GM12891 (cell line): ENCODE measurements at regions not wholly inside any gene's neighbourhood (a gene's known extent, or its start where the extent isn't known, plus 50 kb on each side); places are given as distances from the start of the nearest gene placed in this dataset.
"Not testable (repeated sequence)": the region's sequence is repeated elsewhere in the genome, so short reads cannot be mapped to it uniquely, and the experiment has no call there.

Experiments used
- DNase-seq: peaks from one replicate; pipeline ENCODE4 v3.0.0; 2011; ENCODE audit warnings: low spot score; ENCODE audit not compliant: insufficient read length
- FAIRE-seq: peaks from 2 replicates; lab custom pipeline; 2011; peaks lifted over from hg19 to GRCh38; lab: Jason Lieb, UNC
- PAX5 ChIP-seq: IDR thresholded peaks from 2 replicates; pipeline ENCODE4 v1.6.1; 2011; ENCODE audit warnings: low read length, moderate library complexity, mild to moderate bottlenecking; ENCODE audit not compliant: insufficient read depth, severe bottlenecking
- POLR2A ChIP-seq: IDR thresholded peaks from 2 replicates; pipeline ENCODE4 v1.6.1; 2011; ENCODE audit warnings: low read depth, low read length, control low read depth
- POLR2AphosphoS5 ChIP-seq: IDR thresholded peaks from 2 replicates; pipeline ENCODE4 v1.6.1; 2011; ENCODE audit warnings: low read depth, low read length, control low read depth
- POU2F2 ChIP-seq: IDR thresholded peaks from 2 replicates; pipeline ENCODE4 v1.6.1; 2011; ENCODE audit warnings: low read depth, mild to moderate bottlenecking, control low read depth, low read length, moderate library complexity
- SPI1 ChIP-seq: IDR thresholded peaks from 2 replicates; pipeline ENCODE4 v1.6.1; 2011; ENCODE audit warnings: low read depth, low read length, control low read depth
- TAF1 ChIP-seq: IDR thresholded peaks from 2 replicates; pipeline ENCODE4 v1.6.1; 2011; ENCODE audit warnings: low read depth, low read length, control low read depth

- not testable (repeated sequence) for DNase-seq, FAIRE-seq
Observed at GRCh38 chr1:144140243-144140642, 168.5 kb upstream of the FAM72C start.

- not testable (repeated sequence) for FAIRE-seq, DNase-seq
Observed at GRCh38 chr1:144105006-144105405, 133.2 kb upstream of the FAM72C start.

- not testable (repeated sequence) for FAIRE-seq
- peak; percentile 11 for DNase-seq
Observed at GRCh38 chr1:144104000-144104677, 132.4 kb upstream of the FAM72C start.

DNA sequence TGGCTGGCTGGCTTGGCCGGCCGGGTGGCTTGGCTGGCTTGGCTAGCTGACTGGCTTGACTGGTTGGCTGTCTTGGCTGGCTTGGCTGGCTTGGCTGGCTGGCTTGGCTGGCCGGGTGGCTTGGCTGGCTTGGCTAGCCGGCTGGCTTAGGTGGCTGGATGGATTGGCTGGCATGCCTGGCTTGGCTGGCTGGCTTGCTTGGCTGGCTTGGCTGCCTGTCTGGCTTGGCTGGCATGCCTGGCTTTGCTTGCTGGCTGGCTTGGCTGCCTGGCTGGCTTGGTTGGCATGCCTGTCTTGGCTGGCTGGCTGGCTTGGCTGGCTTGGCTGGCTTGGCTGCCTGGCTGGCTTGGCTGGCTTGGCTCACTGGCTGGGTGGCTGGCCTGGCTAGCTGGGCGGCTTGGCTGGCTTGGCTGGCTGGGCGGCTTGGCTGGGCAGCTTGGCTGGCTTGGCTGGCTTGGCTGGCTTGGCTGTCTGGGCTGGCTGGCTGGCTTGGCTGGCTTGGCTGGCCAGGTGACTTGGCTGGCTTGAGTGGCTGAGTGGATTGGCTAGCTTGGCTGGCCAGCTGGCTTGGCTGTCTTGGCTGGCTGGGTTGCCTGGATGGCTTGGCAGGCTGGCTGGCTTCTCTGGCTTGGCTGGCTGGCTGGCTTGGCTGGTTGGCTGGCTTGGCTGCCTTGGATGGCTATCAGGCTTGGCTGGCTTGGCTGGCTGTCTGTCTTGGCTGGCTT lies 131.5 kb upstream of the FAM72C start:
- not testable (repeated sequence) for FAIRE-seq, DNase-seq

DNA sequence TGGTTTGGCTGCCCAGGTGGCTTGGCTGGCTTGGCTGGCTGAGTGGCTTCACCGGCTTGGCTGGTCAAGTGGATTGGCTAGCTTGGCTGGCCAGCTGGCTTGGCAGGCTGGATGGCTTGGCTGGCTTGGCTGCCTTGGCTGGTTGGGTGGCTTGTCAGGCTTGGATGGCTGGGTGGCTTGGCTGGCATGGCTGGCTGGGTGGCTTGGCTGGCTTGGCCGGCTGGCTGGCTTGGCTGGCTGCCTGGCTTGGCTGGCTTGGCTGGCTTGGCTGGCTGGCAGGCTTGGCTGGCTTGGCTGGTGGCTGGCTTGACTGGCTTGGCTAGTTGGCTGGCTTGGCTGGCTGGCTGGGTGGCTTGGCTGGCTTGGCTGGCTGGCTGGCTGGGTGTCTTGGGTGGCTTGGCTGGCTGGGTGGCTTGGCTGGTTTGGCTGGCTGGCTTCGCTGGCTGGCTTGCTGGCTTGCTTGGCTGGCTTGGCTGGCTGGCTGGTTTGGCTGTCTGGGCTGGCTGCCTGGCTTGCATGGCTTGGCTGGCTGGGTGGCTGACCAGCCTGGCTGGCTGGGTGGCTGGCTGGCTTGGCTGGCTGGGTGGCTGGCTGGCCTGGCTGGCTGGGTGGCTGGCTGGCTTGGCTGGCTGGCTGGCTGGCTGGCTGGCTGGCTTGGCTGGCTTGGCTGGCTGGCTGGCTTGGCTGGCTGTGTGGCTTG lies 130.4 kb upstream of the FAM72C start:
- FAIRE-seq = not testable (repeated sequence)

DNA sequence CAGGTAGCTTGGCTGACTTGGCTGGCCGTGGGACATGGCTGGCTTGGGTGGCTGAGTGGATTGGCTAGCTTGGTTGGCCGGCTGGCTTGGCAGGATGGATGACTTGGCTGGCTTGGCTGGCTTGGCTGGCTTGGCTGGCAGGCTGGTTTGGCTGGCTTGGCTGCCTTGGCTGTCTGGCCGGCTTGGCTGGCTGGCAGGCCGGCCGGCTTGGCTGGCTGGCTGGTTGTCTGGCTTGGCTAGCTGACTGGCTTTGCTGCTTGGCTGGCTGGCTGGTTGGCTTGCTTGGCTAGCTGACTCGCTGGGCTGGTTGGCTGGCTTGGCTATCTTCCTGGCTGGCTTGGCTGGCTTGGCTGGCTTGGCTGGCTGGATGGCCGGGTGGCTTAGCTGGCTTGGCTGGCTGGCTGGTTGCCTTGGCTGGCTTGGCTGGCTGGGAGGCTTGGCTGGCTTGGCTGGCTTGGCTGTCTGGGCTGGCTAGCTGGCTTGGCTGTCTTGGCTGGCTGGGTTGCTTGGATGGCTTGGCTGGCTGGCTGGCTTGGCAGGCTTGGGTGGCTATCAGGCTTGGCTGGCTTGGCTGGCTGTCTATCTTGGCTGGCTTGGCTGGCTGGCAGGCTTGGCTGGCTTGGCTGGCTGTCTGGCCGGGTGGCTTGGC lies 129.7 kb upstream of the FAM72C start:
- no peak for TF ChIP-seq POLR2AphosphoS5
- TF ChIP-seq SPI1 = no peak
- TF ChIP-seq PAX5 = no peak
- TF ChIP-seq TAF1 = no peak
- TF ChIP-seq POU2F2 = no peak
- no peak for TF ChIP-seq POLR2A
- FAIRE-seq (no peak), DNase-seq (peak; percentile 2)

More for the DNA sequence above, 130.4 kb upstream of the FAM72C start:
- DNase-seq = peak; percentile 3

DNA sequence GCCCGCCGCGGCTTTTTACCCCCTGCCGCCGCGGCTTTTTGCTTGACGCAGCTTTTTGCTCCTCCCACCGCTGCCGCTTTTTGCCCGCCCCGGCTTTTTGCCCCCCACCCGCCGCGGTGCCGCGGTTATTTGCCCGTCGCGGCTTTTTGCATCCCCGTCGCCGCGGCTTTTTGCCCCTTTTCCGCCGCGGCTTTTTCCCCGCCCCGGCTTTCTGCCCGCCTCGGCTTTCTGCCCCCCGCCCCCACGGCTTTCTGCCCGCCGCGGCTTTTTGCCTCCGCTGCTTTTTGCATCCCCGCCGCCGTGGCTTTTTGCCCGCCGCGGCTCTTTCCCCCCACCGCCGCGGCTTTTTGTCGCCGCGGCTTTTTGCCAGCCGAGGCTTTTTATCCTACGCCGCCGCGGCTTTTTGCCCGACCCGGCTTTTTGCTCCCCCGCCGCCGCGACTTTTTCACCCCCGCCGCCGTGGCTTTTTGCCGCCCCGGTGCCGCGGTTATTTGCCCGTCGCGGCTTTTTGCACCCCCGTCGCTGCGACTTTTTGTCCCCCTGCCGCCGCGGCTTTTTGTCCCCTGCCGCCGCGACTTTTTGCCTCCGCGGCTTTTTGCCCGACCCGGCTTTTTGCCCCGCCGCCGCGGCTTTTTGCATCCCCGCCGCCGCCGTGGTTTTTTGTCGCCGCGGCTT lies 105.5 kb upstream of the FAM72C start:
- FAIRE-seq, DNase-seq: not testable (repeated sequence)

GRCh38 chr1:144076646-144077045 lies 104.9 kb upstream of the FAM72C start:
- DNase-seq, FAIRE-seq: not testable (repeated sequence)

DNA sequence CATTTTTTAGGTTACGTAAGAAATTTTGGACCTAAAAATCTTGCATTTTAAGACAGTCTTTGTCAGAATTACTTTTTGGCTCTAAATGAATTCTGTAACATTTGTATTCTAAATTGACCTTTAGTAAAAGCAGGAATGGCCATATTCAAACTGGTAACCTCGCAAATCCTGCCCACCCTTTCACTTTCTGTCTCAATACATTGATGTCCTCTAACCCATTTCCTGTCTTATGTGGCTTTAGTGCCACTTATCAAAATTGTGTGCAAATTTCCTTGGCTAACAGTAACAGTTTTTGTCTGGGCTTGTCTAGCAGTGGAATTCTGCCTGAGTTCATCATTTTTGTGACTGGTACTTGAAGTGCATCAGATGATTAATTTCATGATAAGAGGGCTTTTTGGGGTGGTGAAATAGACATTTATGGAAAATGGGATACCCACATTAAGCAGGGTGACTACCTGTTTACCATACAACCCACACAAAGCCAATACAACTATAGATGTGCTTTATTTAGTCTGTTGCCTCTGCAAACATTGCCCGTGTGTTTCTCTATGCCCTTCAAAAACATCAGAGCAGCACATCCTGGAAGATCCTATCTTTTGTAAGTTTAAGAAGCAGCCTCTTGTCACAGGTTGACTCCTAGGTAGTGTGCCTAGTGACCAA lies 98.7 kb upstream of the FAM72C start:
- DNase-seq, FAIRE-seq: not testable (repeated sequence)

GRCh38 chr1:144067042-144067441 lies 95.3 kb upstream of the FAM72C start:
- FAIRE-seq, DNase-seq: not testable (repeated sequence)

DNA sequence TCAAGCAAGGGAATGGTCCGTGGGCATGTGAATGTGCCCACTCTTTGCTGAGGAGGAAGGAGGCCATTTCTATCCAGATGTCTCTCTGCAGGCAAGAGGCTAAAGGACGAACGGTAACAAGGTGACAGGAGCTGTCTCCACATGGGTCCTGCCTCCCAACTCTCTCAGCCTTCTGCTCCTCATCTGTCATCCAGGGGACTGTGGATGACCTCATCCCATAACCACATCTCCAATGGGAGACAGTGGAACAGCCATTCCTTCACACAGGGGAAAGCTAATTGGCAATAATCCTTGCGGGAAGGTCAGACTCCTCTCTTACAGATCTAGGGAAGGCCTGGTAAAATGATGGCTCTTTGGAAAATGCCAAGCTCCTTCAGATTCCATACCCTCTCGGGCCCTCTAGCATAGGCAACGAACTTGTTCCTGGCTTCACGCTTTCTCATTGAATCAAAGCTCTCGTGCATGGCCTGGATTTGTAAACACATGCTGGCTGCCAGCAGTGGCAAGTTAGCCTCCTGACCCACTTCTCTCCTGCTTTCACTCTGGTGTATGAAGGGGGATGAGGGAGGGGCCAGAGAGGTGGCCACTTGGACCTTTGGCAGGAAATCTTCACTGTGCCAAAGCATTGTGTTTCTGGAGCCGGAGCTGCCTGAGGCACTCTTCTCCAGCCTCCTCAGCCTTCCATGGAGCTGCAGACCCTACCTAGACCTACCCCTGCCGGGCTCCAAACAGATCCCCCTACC lies 94.5 kb upstream of the FAM72C start:
- not testable (repeated sequence) for FAIRE-seq

GRCh38 chr1:144065299-144066060 lies 93.7 kb upstream of the FAM72C start:
- not testable (repeated sequence) for DNase-seq, FAIRE-seq

More for the DNA sequence above, 94.5 kb upstream of the FAM72C start:
- DNase-seq = not testable (repeated sequence)

- not testable (repeated sequence) for FAIRE-seq, DNase-seq
Observed at GRCh38 chr1:144049365-144049764, 77.6 kb upstream of the FAM72C start.

- FAIRE-seq, DNase-seq: not testable (repeated sequence)
Observed at GRCh38 chr1:144046645-144047044, 74.9 kb upstream of the FAM72C start.

GRCh38 chr1:144045751-144046546 lies 74.2 kb upstream of the FAM72C start:
- not testable (repeated sequence) for DNase-seq, FAIRE-seq
